Fibroblast of villous mesenchyme (primary cell): ENCODE measurements at regions not wholly inside any gene's neighbourhood (a gene's known extent, or its start where the extent isn't known, plus 50 kb on each side); places are given as distances from the start of the nearest gene placed in this dataset.

ENCODE experiments used
- DNase-seq: peaks from one replicate; pipeline ENCODE4 v3.0.0-alpha.2; 2010; ENCODE audit warnings: low read depth
- H3K4me3 ChIP-seq: 2 replicates; pipeline ENCODE4 v1.5.1; 2011; ENCODE audit warnings: low read depth, mild to moderate bottlenecking, low read length
- TF ChIP-seq, protein P1 (sequence below): IDR thresholded peaks from 2 replicates; pipeline ENCODE4 v1.5.1; 2012; ENCODE audit warnings: low read depth, mild to moderate bottlenecking, low read length; ENCODE audit not compliant: insufficient read depth

DNA sequence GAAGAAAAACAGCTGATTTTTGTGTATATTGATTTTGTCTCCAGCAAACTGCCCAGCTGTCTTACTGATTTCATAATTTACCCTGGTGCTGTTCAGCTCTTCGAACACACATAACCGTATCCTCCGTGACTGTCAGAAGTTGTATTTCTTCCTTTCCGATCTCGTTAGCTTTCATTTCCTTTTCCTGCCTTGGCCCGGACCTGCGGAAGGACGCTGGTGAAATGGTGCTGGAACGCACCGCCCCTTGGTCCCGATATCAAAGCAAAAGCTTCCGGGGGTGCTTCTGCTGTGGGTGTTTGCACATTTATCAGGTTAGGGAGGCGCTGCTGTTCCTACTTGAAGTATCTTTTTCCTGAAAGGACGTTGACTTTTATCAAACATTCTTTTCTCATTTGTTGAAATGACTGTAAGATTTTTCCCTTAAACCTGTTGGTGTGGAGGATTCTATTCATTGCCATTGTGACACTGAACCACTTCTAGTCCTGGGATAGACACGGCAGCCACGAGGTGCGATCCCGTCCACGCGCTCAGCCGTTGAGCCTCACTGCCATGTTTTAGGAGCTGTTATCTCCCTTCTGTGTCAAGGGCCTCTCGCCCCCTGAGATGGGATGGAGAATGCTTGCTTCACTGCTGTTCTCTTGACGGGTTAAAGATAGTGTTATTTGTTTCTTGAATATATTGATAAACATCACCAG, 72.6 kb downstream of the FOXL3 start:
- TF ChIP-seq, protein P1, sequence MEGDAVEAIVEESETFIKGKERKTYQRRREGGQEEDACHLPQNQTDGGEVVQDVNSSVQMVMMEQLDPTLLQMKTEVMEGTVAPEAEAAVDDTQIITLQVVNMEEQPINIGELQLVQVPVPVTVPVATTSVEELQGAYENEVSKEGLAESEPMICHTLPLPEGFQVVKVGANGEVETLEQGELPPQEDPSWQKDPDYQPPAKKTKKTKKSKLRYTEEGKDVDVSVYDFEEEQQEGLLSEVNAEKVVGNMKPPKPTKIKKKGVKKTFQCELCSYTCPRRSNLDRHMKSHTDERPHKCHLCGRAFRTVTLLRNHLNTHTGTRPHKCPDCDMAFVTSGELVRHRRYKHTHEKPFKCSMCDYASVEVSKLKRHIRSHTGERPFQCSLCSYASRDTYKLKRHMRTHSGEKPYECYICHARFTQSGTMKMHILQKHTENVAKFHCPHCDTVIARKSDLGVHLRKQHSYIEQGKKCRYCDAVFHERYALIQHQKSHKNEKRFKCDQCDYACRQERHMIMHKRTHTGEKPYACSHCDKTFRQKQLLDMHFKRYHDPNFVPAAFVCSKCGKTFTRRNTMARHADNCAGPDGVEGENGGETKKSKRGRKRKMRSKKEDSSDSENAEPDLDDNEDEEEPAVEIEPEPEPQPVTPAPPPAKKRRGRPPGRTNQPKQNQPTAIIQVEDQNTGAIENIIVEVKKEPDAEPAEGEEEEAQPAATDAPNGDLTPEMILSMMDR: no peak
- peak; percentile 15 for DNase-seq

DNA sequence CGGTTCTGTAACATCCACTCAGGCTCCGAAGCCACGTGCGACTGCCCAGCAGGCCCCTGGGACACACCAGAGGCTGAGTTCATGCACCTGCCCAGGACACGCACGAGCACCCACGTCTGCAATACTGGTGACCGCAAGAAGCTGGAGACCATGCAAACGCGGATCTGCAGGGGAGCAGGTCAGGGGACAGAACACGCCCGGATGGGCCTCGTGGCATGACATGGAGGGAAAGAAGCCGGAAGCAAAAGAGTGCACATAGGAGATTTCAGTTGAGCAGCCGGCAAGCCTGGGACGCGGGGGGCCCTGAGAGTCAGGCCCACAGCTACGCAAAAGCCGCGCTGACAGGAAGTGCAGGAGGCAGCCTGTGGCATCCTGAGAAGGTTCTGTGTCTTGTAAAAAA, 73.7 kb downstream of the FOXL3 start:
- H3K4me3 ChIP-seq: no peak overlapping the region
- DNase-seq: no peak
- TF ChIP-seq, protein P1: no peak

More for the DNA sequence above, 72.6 kb downstream of the FOXL3 start:
- H3K4me3 ChIP-seq: peak overlapping the region; percentile 30

- H3K4me3 ChIP-seq: no peak overlapping the region
- no peak for DNase-seq
- TF ChIP-seq, protein P1: no peak
These were observed 74.6 kb downstream of the FOXL3 start for GRCh38 chr7:364536-364935.

DNA sequence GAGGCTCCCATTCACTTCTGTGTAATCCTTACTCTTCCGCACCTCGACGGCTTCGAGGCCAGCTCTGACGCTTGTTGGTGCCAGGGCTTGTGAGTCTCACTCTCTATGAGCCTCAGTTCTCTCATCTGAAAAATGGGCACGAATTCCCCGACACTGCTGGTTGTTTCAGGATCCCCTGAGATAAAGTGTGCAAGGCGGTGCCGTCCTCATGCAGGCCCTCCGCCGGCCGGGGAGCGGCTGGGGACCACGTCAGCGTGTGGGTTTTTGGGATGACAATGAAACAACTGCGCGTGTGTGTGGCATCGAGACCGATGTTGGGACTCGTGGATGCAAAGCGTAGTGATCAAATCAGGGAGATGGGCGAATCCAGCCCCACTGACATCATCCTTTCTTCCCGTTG, 75.6 kb downstream of the FOXL3 start:
- TF ChIP-seq, protein P1: no peak
- H3K4me3 ChIP-seq: no peak overlapping the region
- DNase-seq: no peak

GRCh38 chr7:366161-366803, 76.3 kb downstream of the FOXL3 start:
- peak; percentile 30 for DNase-seq
- TF ChIP-seq, protein P1: no peak
- H3K4me3 ChIP-seq: peak overlapping the region; percentile 29

DNA sequence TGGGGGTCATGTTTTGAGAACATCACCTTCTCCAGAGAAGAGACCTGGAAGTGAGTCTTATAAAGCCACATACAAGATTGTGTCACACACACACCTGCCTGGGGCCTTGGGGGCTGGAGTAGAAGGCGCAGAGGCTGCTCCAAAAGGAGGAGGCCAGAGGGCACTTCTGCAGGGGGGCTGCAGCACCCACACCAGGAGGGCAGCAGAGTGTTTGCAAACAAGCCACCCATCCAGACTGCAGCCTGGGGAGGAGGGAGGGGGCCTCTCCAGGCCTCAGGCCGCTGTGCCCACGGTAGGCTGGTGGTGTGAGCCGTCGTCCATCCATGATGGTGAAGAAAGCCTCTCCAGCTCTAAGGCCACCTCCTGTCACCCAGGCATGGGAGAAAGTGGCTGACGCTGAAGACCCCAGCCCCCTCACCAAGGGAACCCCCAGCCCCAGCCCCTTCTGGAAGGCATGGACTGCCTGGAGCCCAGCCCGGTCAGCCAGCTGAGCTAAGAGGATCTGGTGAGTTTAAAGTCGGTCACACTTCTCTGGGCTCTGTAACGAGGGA, 77.5 kb downstream of the FOXL3 start:
- no peak for DNase-seq
- no peak overlapping the region for H3K4me3 ChIP-seq
- TF ChIP-seq, protein P1: no peak
